ENCODE measurements at regions not wholly inside any gene's neighbourhood (a gene's known extent, or its start where the extent isn't known, plus 50 kb on each side); places are given as distances from the start of the nearest gene placed in this dataset.

DNA sequence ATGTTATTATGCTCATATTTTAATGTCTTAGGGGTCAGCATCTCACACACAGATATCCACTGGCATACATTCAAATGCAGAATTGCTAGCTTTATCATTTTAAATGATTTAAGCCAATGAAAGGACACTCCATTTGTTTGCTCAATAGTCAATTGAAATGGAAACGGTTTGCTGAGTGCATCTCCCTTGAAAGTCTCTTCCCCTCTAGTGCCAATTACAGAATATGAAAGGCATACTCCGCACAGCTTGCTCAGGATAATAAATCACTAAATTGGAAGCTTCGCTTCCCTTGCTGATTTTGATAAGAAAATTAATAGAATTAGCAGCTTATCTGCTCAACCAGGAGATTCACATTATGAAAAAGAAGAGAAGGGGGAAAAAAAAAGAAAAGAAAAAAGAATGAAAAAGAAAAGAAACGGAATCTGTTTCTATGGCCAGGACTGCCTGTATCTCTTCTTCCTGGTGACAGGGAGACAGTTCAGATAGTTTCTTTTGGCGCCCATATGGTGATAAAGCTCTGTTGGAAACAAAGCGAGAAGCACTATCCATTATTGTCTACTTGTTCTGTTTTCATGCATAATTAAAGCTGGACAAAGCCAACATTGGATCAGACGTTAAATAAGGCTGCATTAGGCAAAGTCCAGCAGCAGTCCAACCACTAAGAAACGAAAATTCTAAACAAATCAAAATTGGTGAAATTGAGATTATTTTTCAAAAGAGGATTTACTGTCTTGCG lies 225.0 kb downstream of the GXYLT1 start:
- Mint-ChIP-seq H3K9me3 (peaks cover 7% of the 10 kb centered on the region), H3K27me3 (ENCODE audit: low read depth) (peaks cover 32% of the 10 kb centered on the region), H3K4me1 (peaks cover 41% of the 10 kb centered on the region), H3K4me3 (peak overlapping the region; percentile 66), H3K27ac (no peak overlapping the region), H3K36me3 (peaks cover 2% of the 10 kb centered on the region; the same call in 1 of the 2 replicates)
- peak; percentile 42; the same call in 1 of the 2 replicates for ATAC-seq
- DNase-seq (ENCODE audit: low spot score): no peak
- TF ChIP-seq, protein P1, sequence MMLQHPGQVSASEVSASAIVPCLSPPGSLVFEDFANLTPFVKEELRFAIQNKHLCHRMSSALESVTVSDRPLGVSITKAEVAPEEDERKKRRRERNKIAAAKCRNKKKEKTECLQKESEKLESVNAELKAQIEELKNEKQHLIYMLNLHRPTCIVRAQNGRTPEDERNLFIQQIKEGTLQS (CRISPR knock-in tag; conservative IDR thresholded peaks at IDR 0.05): no peak
- TF ChIP-seq, protein P2, sequence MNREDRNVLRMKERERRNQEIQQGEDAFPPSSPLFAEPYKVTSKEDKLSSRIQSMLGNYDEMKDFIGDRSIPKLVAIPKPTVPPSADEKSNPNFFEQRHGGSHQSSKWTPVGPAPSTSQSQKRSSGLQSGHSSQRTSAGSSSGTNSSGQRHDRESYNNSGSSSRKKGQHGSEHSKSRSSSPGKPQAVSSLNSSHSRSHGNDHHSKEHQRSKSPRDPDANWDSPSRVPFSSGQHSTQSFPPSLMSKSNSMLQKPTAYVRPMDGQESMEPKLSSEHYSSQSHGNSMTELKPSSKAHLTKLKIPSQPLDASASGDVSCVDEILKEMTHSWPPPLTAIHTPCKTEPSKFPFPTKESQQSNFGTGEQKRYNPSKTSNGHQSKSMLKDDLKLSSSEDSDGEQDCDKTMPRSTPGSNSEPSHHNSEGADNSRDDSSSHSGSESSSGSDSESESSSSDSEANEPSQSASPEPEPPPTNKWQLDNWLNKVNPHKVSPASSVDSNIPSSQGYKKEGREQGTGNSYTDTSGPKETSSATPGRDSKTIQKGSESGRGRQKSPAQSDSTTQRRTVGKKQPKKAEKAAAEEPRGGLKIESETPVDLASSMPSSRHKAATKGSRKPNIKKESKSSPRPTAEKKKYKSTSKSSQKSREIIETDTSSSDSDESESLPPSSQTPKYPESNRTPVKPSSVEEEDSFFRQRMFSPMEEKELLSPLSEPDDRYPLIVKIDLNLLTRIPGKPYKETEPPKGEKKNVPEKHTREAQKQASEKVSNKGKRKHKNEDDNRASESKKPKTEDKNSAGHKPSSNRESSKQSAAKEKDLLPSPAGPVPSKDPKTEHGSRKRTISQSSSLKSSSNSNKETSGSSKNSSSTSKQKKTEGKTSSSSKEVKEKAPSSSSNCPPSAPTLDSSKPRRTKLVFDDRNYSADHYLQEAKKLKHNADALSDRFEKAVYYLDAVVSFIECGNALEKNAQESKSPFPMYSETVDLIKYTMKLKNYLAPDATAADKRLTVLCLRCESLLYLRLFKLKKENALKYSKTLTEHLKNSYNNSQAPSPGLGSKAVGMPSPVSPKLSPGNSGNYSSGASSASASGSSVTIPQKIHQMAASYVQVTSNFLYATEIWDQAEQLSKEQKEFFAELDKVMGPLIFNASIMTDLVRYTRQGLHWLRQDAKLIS (CRISPR knock-in tag; IDR thresholded peaks at IDR 0.05; ENCODE audit: borderline replicate concordance): no peak
- TF ChIP-seq, protein P3, sequence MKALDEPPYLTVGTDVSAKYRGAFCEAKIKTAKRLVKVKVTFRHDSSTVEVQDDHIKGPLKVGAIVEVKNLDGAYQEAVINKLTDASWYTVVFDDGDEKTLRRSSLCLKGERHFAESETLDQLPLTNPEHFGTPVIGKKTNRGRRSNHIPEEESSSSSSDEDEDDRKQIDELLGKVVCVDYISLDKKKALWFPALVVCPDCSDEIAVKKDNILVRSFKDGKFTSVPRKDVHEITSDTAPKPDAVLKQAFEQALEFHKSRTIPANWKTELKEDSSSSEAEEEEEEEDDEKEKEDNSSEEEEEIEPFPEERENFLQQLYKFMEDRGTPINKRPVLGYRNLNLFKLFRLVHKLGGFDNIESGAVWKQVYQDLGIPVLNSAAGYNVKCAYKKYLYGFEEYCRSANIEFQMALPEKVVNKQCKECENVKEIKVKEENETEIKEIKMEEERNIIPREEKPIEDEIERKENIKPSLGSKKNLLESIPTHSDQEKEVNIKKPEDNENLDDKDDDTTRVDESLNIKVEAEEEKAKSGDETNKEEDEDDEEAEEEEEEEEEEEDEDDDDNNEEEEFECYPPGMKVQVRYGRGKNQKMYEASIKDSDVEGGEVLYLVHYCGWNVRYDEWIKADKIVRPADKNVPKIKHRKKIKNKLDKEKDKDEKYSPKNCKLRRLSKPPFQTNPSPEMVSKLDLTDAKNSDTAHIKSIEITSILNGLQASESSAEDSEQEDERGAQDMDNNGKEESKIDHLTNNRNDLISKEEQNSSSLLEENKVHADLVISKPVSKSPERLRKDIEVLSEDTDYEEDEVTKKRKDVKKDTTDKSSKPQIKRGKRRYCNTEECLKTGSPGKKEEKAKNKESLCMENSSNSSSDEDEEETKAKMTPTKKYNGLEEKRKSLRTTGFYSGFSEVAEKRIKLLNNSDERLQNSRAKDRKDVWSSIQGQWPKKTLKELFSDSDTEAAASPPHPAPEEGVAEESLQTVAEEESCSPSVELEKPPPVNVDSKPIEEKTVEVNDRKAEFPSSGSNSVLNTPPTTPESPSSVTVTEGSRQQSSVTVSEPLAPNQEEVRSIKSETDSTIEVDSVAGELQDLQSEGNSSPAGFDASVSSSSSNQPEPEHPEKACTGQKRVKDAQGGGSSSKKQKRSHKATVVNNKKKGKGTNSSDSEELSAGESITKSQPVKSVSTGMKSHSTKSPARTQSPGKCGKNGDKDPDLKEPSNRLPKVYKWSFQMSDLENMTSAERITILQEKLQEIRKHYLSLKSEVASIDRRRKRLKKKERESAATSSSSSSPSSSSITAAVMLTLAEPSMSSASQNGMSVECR (CRISPR knock-in tag; IDR thresholded peaks at IDR 0.05; ENCODE audit: borderline replicate concordance): no peak
- TF ChIP-seq ZNF423 (CRISPR knock-in tag; IDR thresholded peaks at IDR 0.05) (no peak), ESRRA (CRISPR knock-in tag; IDR thresholded peaks at IDR 0.05; ENCODE audit: borderline replicate concordance) (no peak), ETV6 (CRISPR knock-in tag; IDR thresholded peaks at IDR 0.05) (no peak), TEAD4 (CRISPR knock-in tag; IDR thresholded peaks at IDR 0.05) (no peak), ZNF671 (CRISPR knock-in tag; IDR thresholded peaks at IDR 0.05) (no peak), ZNF263 (CRISPR knock-in tag; IDR thresholded peaks at IDR 0.05; ENCODE audit: low read depth) (no peak), GTF2I (CRISPR knock-in tag; conservative IDR thresholded peaks at IDR 0.05) (no peak), MYBL2 (CRISPR knock-in tag; IDR thresholded peaks at IDR 0.05) (no peak)
- TF ChIP-seq, protein P4, sequence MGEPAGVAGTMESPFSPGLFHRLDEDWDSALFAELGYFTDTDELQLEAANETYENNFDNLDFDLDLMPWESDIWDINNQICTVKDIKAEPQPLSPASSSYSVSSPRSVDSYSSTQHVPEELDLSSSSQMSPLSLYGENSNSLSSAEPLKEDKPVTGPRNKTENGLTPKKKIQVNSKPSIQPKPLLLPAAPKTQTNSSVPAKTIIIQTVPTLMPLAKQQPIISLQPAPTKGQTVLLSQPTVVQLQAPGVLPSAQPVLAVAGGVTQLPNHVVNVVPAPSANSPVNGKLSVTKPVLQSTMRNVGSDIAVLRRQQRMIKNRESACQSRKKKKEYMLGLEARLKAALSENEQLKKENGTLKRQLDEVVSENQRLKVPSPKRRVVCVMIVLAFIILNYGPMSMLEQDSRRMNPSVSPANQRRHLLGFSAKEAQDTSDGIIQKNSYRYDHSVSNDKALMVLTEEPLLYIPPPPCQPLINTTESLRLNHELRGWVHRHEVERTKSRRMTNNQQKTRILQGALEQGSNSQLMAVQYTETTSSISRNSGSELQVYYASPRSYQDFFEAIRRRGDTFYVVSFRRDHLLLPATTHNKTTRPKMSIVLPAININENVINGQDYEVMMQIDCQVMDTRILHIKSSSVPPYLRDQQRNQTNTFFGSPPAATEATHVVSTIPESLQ (CRISPR knock-in tag; IDR thresholded peaks at IDR 0.05): no peak
- TF ChIP-seq, protein P5, sequence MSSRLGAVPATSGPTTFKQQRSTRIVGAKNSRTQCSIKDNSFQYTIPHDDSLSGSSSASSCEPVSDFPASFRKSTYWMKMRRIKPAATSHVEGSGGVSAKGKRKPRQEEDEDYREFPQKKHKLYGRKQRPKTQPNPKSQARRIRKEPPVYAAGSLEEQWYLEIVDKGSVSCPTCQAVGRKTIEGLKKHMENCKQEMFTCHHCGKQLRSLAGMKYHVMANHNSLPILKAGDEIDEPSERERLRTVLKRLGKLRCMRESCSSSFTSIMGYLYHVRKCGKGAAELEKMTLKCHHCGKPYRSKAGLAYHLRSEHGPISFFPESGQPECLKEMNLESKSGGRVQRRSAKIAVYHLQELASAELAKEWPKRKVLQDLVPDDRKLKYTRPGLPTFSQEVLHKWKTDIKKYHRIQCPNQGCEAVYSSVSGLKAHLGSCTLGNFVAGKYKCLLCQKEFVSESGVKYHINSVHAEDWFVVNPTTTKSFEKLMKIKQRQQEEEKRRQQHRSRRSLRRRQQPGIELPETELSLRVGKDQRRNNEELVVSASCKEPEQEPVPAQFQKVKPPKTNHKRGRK (CRISPR knock-in tag; IDR thresholded peaks at IDR 0.05; ENCODE audit: borderline replicate concordance): no peak
- TF ChIP-seq, protein P6, sequence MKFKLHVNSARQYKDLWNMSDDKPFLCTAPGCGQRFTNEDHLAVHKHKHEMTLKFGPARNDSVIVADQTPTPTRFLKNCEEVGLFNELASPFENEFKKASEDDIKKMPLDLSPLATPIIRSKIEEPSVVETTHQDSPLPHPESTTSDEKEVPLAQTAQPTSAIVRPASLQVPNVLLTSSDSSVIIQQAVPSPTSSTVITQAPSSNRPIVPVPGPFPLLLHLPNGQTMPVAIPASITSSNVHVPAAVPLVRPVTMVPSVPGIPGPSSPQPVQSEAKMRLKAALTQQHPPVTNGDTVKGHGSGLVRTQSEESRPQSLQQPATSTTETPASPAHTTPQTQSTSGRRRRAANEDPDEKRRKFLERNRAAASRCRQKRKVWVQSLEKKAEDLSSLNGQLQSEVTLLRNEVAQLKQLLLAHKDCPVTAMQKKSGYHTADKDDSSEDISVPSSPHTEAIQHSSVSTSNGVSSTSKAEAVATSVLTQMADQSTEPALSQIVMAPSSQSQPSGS (CRISPR knock-in tag; IDR thresholded peaks at IDR 0.05; ENCODE audit: borderline replicate concordance, low read depth): no peak
- TF ChIP-seq, protein P7, sequence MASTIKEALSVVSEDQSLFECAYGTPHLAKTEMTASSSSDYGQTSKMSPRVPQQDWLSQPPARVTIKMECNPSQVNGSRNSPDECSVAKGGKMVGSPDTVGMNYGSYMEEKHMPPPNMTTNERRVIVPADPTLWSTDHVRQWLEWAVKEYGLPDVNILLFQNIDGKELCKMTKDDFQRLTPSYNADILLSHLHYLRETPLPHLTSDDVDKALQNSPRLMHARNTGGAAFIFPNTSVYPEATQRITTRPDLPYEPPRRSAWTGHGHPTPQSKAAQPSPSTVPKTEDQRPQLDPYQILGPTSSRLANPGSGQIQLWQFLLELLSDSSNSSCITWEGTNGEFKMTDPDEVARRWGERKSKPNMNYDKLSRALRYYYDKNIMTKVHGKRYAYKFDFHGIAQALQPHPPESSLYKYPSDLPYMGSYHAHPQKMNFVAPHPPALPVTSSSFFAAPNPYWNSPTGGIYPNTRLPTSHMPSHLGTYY (CRISPR knock-in tag; IDR thresholded peaks at IDR 0.05): no peak
- ChIA-PET POLR2A (no interaction called here), CTCF (no interaction called here)

All from WTC11 (cell line).